ENCODE measurements at regions not wholly inside any gene's neighbourhood (a gene's known extent, or its start where the extent isn't known, plus 50 kb on each side); places are given as distances from the start of the nearest gene placed in this dataset.

DNA sequence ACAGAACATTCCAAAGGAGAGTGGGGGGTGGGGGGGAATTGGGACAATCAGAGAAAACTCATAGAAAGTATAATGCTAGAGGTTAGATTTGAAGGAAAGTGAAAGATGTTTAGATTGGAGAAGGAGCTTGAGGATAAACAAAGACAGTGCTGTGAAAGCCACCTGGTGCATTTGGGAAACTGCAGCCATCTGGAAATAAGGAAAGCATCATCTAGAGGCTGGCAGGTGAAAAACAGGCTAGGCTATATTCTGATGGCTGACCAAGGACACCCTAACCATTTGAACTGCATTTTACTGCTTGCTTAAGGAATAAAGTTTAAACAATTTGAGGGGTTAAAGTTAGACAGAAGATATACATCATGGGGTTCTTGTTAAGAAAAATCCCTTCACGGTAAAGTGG is 296.4 kb downstream of the CETN3 start:
- TF ChIP-seq, protein P1, sequence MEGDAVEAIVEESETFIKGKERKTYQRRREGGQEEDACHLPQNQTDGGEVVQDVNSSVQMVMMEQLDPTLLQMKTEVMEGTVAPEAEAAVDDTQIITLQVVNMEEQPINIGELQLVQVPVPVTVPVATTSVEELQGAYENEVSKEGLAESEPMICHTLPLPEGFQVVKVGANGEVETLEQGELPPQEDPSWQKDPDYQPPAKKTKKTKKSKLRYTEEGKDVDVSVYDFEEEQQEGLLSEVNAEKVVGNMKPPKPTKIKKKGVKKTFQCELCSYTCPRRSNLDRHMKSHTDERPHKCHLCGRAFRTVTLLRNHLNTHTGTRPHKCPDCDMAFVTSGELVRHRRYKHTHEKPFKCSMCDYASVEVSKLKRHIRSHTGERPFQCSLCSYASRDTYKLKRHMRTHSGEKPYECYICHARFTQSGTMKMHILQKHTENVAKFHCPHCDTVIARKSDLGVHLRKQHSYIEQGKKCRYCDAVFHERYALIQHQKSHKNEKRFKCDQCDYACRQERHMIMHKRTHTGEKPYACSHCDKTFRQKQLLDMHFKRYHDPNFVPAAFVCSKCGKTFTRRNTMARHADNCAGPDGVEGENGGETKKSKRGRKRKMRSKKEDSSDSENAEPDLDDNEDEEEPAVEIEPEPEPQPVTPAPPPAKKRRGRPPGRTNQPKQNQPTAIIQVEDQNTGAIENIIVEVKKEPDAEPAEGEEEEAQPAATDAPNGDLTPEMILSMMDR (IDR thresholded peaks at IDR 0.05; ENCODE audit: insufficient read depth, low read length): no peak
- TF ChIP-seq, protein P2, sequence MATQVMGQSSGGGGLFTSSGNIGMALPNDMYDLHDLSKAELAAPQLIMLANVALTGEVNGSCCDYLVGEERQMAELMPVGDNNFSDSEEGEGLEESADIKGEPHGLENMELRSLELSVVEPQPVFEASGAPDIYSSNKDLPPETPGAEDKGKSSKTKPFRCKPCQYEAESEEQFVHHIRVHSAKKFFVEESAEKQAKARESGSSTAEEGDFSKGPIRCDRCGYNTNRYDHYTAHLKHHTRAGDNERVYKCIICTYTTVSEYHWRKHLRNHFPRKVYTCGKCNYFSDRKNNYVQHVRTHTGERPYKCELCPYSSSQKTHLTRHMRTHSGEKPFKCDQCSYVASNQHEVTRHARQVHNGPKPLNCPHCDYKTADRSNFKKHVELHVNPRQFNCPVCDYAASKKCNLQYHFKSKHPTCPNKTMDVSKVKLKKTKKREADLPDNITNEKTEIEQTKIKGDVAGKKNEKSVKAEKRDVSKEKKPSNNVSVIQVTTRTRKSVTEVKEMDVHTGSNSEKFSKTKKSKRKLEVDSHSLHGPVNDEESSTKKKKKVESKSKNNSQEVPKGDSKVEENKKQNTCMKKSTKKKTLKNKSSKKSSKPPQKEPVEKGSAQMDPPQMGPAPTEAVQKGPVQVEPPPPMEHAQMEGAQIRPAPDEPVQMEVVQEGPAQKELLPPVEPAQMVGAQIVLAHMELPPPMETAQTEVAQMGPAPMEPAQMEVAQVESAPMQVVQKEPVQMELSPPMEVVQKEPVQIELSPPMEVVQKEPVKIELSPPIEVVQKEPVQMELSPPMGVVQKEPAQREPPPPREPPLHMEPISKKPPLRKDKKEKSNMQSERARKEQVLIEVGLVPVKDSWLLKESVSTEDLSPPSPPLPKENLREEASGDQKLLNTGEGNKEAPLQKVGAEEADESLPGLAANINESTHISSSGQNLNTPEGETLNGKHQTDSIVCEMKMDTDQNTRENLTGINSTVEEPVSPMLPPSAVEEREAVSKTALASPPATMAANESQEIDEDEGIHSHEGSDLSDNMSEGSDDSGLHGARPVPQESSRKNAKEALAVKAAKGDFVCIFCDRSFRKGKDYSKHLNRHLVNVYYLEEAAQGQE (IDR thresholded peaks at IDR 0.05; ENCODE audit: insufficient replicate concordance, low read depth): no peak
- TF ChIP-seq GABPA (IDR thresholded peaks at IDR 0.05; ENCODE audit: low read depth): no peak
- TF ChIP-seq POLR2AphosphoS5 (IDR thresholded peaks at IDR 0.05; ENCODE audit: low read depth): no peak
- no peak for TF ChIP-seq SPI1 (IDR thresholded peaks at IDR 0.05; ENCODE audit: borderline replicate concordance, low read depth)
